HUES48 (cell line): ENCODE measurements at regions not wholly inside any gene's neighbourhood (a gene's known extent, or its start where the extent isn't known, plus 50 kb on each side); places are given as distances from the start of the nearest gene placed in this dataset.

ENCODE experiments used
- H3K27ac ChIP-seq: one replicate; pipeline ENCODE4 v1.7.0; 2013; ENCODE audit warnings: low read depth, low read length, inconsistent platforms
- H3K27me3 ChIP-seq: 2 replicates; pipeline ENCODE4 v1.6.1; 2013; ENCODE audit warnings: mild to moderate bottlenecking, low read length; ENCODE audit not compliant: control insufficient read depth, insufficient read depth
- H3K36me3 ChIP-seq: 2 replicates; pipeline ENCODE4 v1.6.1; 2013; ENCODE audit warnings: low read length; ENCODE audit not compliant: control insufficient read depth, insufficient read depth
- H3K4me1 ChIP-seq: 2 replicates; pipeline ENCODE4 v1.6.1; 2013; ENCODE audit warnings: mild to moderate bottlenecking, low read length; ENCODE audit not compliant: control insufficient read depth, insufficient read depth
- H3K4me3 ChIP-seq: 2 replicates; pipeline ENCODE4 v1.5.1; 2013; ENCODE audit warnings: mild to moderate bottlenecking, low read depth, low read length
- H3K9ac ChIP-seq: 2 replicates; pipeline ENCODE4 v1.6.1; 2013; ENCODE audit warnings: mild to moderate bottlenecking, low read depth, low read length, moderate library complexity
- H3K9me3 ChIP-seq: 2 replicates; pipeline ENCODE4 v1.6.1; 2013; ENCODE audit warnings: low read length; ENCODE audit not compliant: control insufficient read depth, insufficient read depth

GRCh38 chr10:80938903-80939302 lies 401.2 kb downstream of the SH2D4B start:
- H3K27ac ChIP-seq, result no peak overlapping the region
- H3K4me1 ChIP-seq, result no peaks in the 10 kb centered on the region
- H3K4me3 ChIP-seq, result no peak overlapping the region
- no peak overlapping the region for H3K9ac ChIP-seq
- H3K36me3 ChIP-seq, result no peaks in the 10 kb centered on the region
- H3K27me3 ChIP-seq, result no peaks in the 10 kb centered on the region
- no peaks in the 10 kb centered on the region for H3K9me3 ChIP-seq

GRCh38 chr10:80945264-80945880 lies 407.7 kb downstream of the SH2D4B start:
- Histone ChIP-seq H3K4me3 (no peak overlapping the region), H3K9me3 (no peaks in the 10 kb centered on the region), H3K36me3 (no peaks in the 10 kb centered on the region), H3K9ac (no peak overlapping the region), H3K27me3 (no peaks in the 10 kb centered on the region), H3K4me1 (peaks cover 9% of the 10 kb centered on the region; the same call in 1 of the 2 replicates), H3K27ac (no peak overlapping the region)

GRCh38 chr10:80946073-80946472 lies 408.4 kb downstream of the SH2D4B start:
- no peak overlapping the region for H3K9ac ChIP-seq
- no peaks in the 10 kb centered on the region for H3K27me3 ChIP-seq
- no peak overlapping the region for H3K27ac ChIP-seq
- H3K9me3 ChIP-seq, result no peaks in the 10 kb centered on the region
- H3K4me1 ChIP-seq, result peaks cover 9% of the 10 kb centered on the region; the same call in 1 of the 2 replicates
- no peak overlapping the region for H3K4me3 ChIP-seq
- no peaks in the 10 kb centered on the region for H3K36me3 ChIP-seq

GRCh38 chr10:80946957-80947726 lies 409.4 kb downstream of the SH2D4B start:
- no peak overlapping the region for H3K4me3 ChIP-seq
- no peaks in the 10 kb centered on the region for H3K9me3 ChIP-seq
- H3K27ac ChIP-seq, result no peak overlapping the region
- H3K4me1 ChIP-seq, result peaks cover 9% of the 10 kb centered on the region; the same call in 1 of the 2 replicates
- H3K36me3 ChIP-seq, result no peaks in the 10 kb centered on the region
- H3K27me3 ChIP-seq, result no peaks in the 10 kb centered on the region
- no peak overlapping the region for H3K9ac ChIP-seq

- Histone ChIP-seq H3K9ac (no peak overlapping the region), H3K4me3 (no peak overlapping the region), H3K27ac (no peak overlapping the region), H3K27me3 (no peaks in the 10 kb centered on the region), H3K9me3 (no peaks in the 10 kb centered on the region), H3K36me3 (no peaks in the 10 kb centered on the region), H3K4me1 (peaks cover 9% of the 10 kb centered on the region; the same call in 1 of the 2 replicates)
Measured at GRCh38 chr10:80949785-80950184, 412.1 kb downstream of the SH2D4B start.

GRCh38 chr10:80952436-80952835 lies 414.7 kb downstream of the SH2D4B start:
- Histone ChIP-seq H3K4me1 (peaks cover 5% of the 10 kb centered on the region; the same call in 1 of the 2 replicates), H3K27ac (no peak overlapping the region), H3K9ac (no peak overlapping the region), H3K27me3 (no peaks in the 10 kb centered on the region), H3K36me3 (no peaks in the 10 kb centered on the region), H3K4me3 (no peak overlapping the region), H3K9me3 (no peaks in the 10 kb centered on the region)

- H3K9me3 ChIP-seq, result no peaks in the 10 kb centered on the region
- H3K36me3 ChIP-seq, result no peaks in the 10 kb centered on the region
- H3K4me1 ChIP-seq, result no peaks in the 10 kb centered on the region
- H3K27me3 ChIP-seq, result no peaks in the 10 kb centered on the region
- H3K27ac ChIP-seq, result no peak overlapping the region
- no peak overlapping the region for H3K4me3 ChIP-seq
- H3K9ac ChIP-seq, result no peak overlapping the region
Measured at GRCh38 chr10:80957161-80957560, 419.5 kb downstream of the SH2D4B start.

GRCh38 chr10:80964179-80964578 lies 426.5 kb downstream of the SH2D4B start:
- Histone ChIP-seq H3K36me3 (no peaks in the 10 kb centered on the region), H3K9ac (no peak overlapping the region), H3K4me1 (no peaks in the 10 kb centered on the region), H3K9me3 (no peaks in the 10 kb centered on the region), H3K4me3 (no peak overlapping the region), H3K27me3 (no peaks in the 10 kb centered on the region), H3K27ac (no peak overlapping the region)

GRCh38 chr10:80964955-80965614 lies 427.4 kb downstream of the SH2D4B start:
- H3K9me3 ChIP-seq, result no peaks in the 10 kb centered on the region
- no peaks in the 10 kb centered on the region for H3K36me3 ChIP-seq
- H3K4me1 ChIP-seq, result no peaks in the 10 kb centered on the region
- no peak overlapping the region for H3K4me3 ChIP-seq
- H3K9ac ChIP-seq, result no peak overlapping the region
- H3K27ac ChIP-seq, result no peak overlapping the region
- H3K27me3 ChIP-seq, result no peaks in the 10 kb centered on the region

GRCh38 chr10:80966326-80966986 lies 428.8 kb downstream of the SH2D4B start:
- no peaks in the 10 kb centered on the region for H3K27me3 ChIP-seq
- no peak overlapping the region for H3K4me3 ChIP-seq
- H3K27ac ChIP-seq, result no peak overlapping the region

More at GRCh38 chr10:80966326-80966986, 428.8 kb downstream of the SH2D4B start:
- no peaks in the 10 kb centered on the region for H3K4me1 ChIP-seq
- no peaks in the 10 kb centered on the region for H3K9me3 ChIP-seq
- H3K9ac ChIP-seq, result no peak overlapping the region
- H3K36me3 ChIP-seq, result no peaks in the 10 kb centered on the region
